RWPE2 (cell line): ENCODE measurements at regions not wholly inside any gene's neighbourhood (a gene's known extent, or its start where the extent isn't known, plus 50 kb on each side); places are given as distances from the start of the nearest gene placed in this dataset.

ENCODE experiments used
- ATAC-seq: fragments of 200-7000 bp; cut with Tn5 transposase; 3 replicates; pipeline ENCODE4 v1.9.1; 2021; ENCODE audit warnings: low read depth
- DNase-seq: peaks from one replicate; pipeline ENCODE4 v3.0.0-alpha.2; 2020; ENCODE audit warnings: low spot score
- H3K27ac ChIP-seq: fragments of 450-650 bp; 2 replicates; pipeline ENCODE4 v1.5.1; 2017; ENCODE audit warnings: mild to moderate bottlenecking; ENCODE audit not compliant: poor library complexity, severe bottlenecking
- H3K27me3 ChIP-seq: fragments of 250-450 bp; sonication (Bioruptor Pico); 2 replicates; pipeline ENCODE4 v1.5.1; 2021; ENCODE audit warnings: mild to moderate bottlenecking, moderate library complexity; ENCODE audit not compliant: insufficient read depth, poor library complexity, severe bottlenecking
- H3K36me3 ChIP-seq: fragments of 250-450 bp; sonication (Bioruptor Pico); 2 replicates; pipeline ENCODE4 v1.5.1; 2020; ENCODE audit warnings: low read depth, mild to moderate bottlenecking, moderate library complexity
- H3K4me1 ChIP-seq: fragments of 250-450 bp; sonication (Bioruptor Pico); 2 replicates; pipeline ENCODE4 v1.5.1; 2021; ENCODE audit warnings: mild to moderate bottlenecking, moderate library complexity; ENCODE audit not compliant: insufficient read depth, poor library complexity, severe bottlenecking
- H3K4me3 ChIP-seq: fragments of 250-450 bp; sonication (Bioruptor Pico); 2 replicates; pipeline ENCODE4 v1.5.1; 2021; ENCODE audit warnings: mild to moderate bottlenecking, moderate library complexity; ENCODE audit not compliant: severe bottlenecking
- H3K9me3 ChIP-seq: fragments of 250-450 bp; sonication (Bioruptor Pico); 2 replicates; pipeline ENCODE4 v1.5.1; 2021; ENCODE audit warnings: mild to moderate bottlenecking, moderate library complexity; ENCODE audit not compliant: severe bottlenecking
- CTCF ChIP-seq: fragments of 450-650 bp; IDR thresholded peaks from one replicate; pipeline ENCODE4 v1.5.1; 2017; ENCODE audit warnings: mild to moderate bottlenecking, moderate library complexity; ENCODE audit not compliant: poor library complexity, severe bottlenecking

GRCh38 chr7:22611758-22612079 lies 111.7 kb upstream of the STEAP1B start:
- Histone ChIP-seq H3K4me3 (no peak overlapping the region), H3K4me1 (peaks cover 2% of the 10 kb centered on the region), H3K27ac (no peak overlapping the region), H3K9me3 (no peaks in the 10 kb centered on the region), H3K36me3 (no peaks in the 10 kb centered on the region), H3K27me3 (no peaks in the 10 kb centered on the region)
- DNase-seq (no peak), ATAC-seq (no peak)
- TF ChIP-seq CTCF, result no peak

GRCh38 chr7:22610951-22611757 lies 111.2 kb upstream of the STEAP1B start:
- no peak for TF ChIP-seq CTCF

GRCh38 chr7:22610263-22610662 lies 110.3 kb upstream of the STEAP1B start:
- no peak overlapping the region for H3K27ac ChIP-seq
- no peak overlapping the region for H3K4me3 ChIP-seq
- no peaks in the 10 kb centered on the region for H3K27me3 ChIP-seq
- H3K9me3 ChIP-seq, result no peaks in the 10 kb centered on the region
- ATAC-seq, result no peak
- TF ChIP-seq CTCF, result no peak
- no peaks in the 10 kb centered on the region for H3K4me1 ChIP-seq
- H3K36me3 ChIP-seq, result no peaks in the 10 kb centered on the region
- no peak for DNase-seq

More at GRCh38 chr7:22610951-22611757, 111.2 kb upstream of the STEAP1B start:
- no peak for DNase-seq
- H3K27me3 ChIP-seq, result no peaks in the 10 kb centered on the region
- no peaks in the 10 kb centered on the region for H3K4me1 ChIP-seq
- H3K36me3 ChIP-seq, result no peaks in the 10 kb centered on the region
- no peaks in the 10 kb centered on the region for H3K9me3 ChIP-seq
- no peak overlapping the region for H3K27ac ChIP-seq
- H3K4me3 ChIP-seq, result no peak overlapping the region
- ATAC-seq, result no peak

- Histone ChIP-seq H3K27me3 (no peaks in the 10 kb centered on the region), H3K4me1 (peaks cover 3% of the 10 kb centered on the region), H3K27ac (no peak overlapping the region), H3K4me3 (no peak overlapping the region), H3K9me3 (no peaks in the 10 kb centered on the region), H3K36me3 (no peaks in the 10 kb centered on the region)
- DNase-seq (no peak), ATAC-seq (no peak)
- no peak for TF ChIP-seq CTCF
These were observed 107.2 kb upstream of the STEAP1B start for GRCh38 chr7:22607180-22607579.

GRCh38 chr7:22604246-22604645 lies 104.3 kb upstream of the STEAP1B start:
- DNase-seq (no peak), ATAC-seq (no peak)
- Histone ChIP-seq H3K4me1 (peaks cover 9% of the 10 kb centered on the region), H3K9me3 (no peaks in the 10 kb centered on the region), H3K4me3 (no peak overlapping the region), H3K27me3 (no peaks in the 10 kb centered on the region), H3K36me3 (no peaks in the 10 kb centered on the region), H3K27ac (no peak overlapping the region)
- TF ChIP-seq CTCF, result no peak
